ENCODE measurements at regions not wholly inside any gene's neighbourhood (a gene's known extent, or its start where the extent isn't known, plus 50 kb on each side); places are given as distances from the start of the nearest gene placed in this dataset.
A peak's percentile ranks its signal among the peaks of the same experiment; 100 is the strongest.

GRCh38 chr18:65955747-65956146, 204.9 kb downstream of the CDH7 start:
- H3K36me3 ChIP-seq (ENCODE audit: insufficient read depth, low read length): no peaks in the 10 kb centered on the region
- H3K4me1 ChIP-seq (ENCODE audit: insufficient read depth, low read length): peaks cover 5% of the 10 kb centered on the region
- H3K9me3 ChIP-seq (ENCODE audit: low read length): no peaks in the 10 kb centered on the region
- no peak overlapping the region for H3K4me3 ChIP-seq (ENCODE audit: low read length)
- H3K27me3 ChIP-seq (ENCODE audit: insufficient read depth, low read length): no peaks in the 10 kb centered on the region
- H2AFZ ChIP-seq (ENCODE audit: low read depth, low read length): no peak overlapping the region

DNA sequence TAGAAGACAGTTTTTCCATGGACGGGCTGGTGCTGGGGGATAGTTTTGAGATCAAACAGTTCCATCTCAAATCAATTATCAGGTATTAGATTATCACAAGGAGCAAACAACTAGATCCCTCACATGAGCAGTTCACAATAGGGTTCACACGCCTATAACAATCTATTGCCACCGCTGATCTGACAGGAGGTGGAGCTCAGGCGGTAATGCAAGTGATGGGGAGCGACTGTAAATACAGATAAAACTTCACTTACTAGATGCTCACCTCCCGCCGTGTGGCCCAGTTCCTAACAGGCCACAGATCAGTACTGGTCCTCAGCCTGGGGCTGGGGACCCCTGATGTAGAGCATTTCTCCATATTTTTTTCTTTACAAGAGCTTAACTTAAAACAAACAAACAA, 203.6 kb downstream of the CDH7 start:
- Histone ChIP-seq H3K36me3 (ENCODE audit: insufficient read depth, low read length) (no peaks in the 10 kb centered on the region), H2AFZ (ENCODE audit: low read depth, low read length) (no peak overlapping the region), H3K4me3 (ENCODE audit: low read length) (no peak overlapping the region), H3K27me3 (ENCODE audit: insufficient read depth, low read length) (no peaks in the 10 kb centered on the region), H3K4me1 (ENCODE audit: insufficient read depth, low read length) (peaks cover 5% of the 10 kb centered on the region), H3K9me3 (ENCODE audit: low read length) (no peaks in the 10 kb centered on the region)

DNA sequence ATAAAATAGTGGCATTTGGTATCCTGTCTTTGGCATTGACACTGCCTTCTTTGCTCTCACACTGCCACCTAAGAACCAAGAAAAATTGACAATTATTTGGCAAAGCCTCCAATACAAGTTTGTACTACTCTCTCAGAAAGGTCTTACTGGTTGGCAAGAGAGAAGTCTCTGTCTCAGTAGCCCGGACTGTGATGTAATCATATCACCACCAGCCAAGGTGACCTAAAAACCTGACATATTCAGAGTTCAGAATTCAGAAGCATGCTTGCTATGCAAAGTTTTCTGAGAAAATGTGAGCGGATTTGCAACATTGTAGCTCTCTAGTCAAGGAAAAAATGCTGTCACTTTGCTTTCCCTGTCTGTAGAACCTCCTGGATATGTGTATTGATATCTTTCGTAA, 196.0 kb downstream of the CDH7 start:
- no peaks in the 10 kb centered on the region for H3K36me3 ChIP-seq (ENCODE audit: insufficient read depth, low read length)
- peaks cover 14% of the 10 kb centered on the region for H3K4me1 ChIP-seq (ENCODE audit: insufficient read depth, low read length)
- H3K27me3 ChIP-seq (ENCODE audit: insufficient read depth, low read length): no peaks in the 10 kb centered on the region
- no peak overlapping the region for H3K4me3 ChIP-seq (ENCODE audit: low read length)
- H3K9me3 ChIP-seq (ENCODE audit: low read length): no peaks in the 10 kb centered on the region
- no peak overlapping the region for H2AFZ ChIP-seq (ENCODE audit: low read depth, low read length)

DNA sequence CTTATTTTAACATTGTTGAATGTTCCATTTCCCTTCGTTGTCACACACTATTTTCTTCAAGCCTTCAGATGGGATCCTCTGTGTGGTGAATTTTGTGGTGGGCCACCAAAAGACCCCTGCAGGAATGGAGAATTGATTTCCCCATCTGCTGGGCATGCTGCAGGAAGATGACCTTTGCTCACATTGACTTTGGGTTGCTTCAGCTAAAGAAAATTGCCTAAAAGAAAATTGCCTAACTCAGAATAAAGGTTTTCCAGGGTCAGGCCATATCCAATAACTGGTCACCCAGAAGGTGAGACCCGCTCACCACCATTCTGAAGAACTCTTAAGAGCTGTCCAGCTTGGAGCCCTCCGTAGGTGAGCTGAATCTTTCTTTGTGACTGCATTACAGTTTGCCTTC, 192.5 kb downstream of the CDH7 start:
- H2AFZ ChIP-seq (ENCODE audit: low read depth, low read length): peak overlapping the region; percentile 24
- H3K27me3 ChIP-seq (ENCODE audit: insufficient read depth, low read length): no peaks in the 10 kb centered on the region
- H3K9me3 ChIP-seq (ENCODE audit: low read length): no peaks in the 10 kb centered on the region
- no peak overlapping the region for H3K4me3 ChIP-seq (ENCODE audit: low read length)
- peaks cover 14% of the 10 kb centered on the region for H3K4me1 ChIP-seq (ENCODE audit: insufficient read depth, low read length)
- H3K36me3 ChIP-seq (ENCODE audit: insufficient read depth, low read length): no peaks in the 10 kb centered on the region

- peaks cover 14% of the 10 kb centered on the region for H3K4me1 ChIP-seq (ENCODE audit: insufficient read depth, low read length)
- no peaks in the 10 kb centered on the region for H3K36me3 ChIP-seq (ENCODE audit: insufficient read depth, low read length)
- H3K27me3 ChIP-seq (ENCODE audit: insufficient read depth, low read length): no peaks in the 10 kb centered on the region
- no peak overlapping the region for H2AFZ ChIP-seq (ENCODE audit: low read depth, low read length)
- H3K4me3 ChIP-seq (ENCODE audit: low read length): no peak overlapping the region
- H3K9me3 ChIP-seq (ENCODE audit: low read length): no peaks in the 10 kb centered on the region
These were observed 192.0 kb downstream of the CDH7 start for GRCh38 chr18:65942854-65943253.

DNA sequence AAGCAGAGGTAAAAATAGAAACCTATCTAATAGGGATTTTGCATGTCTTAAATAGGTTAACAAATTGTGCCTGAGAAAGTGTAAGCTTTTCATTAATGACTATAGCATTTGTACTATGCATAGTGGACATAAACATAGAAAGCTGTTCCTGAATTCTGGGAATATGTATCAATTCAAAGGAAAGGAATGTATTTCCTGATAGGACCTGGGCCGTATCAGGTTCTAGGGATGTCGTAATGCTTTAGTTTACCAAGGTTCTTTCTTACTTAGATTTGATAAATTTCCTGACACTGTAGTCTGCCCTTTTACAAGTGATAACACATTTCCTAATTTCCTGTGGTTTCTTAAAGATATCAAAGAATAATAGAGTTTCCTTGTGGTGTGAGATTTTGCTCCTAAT, 191.3 kb downstream of the CDH7 start:
- Histone ChIP-seq H2AFZ (ENCODE audit: low read depth, low read length) (no peak overlapping the region), H3K9me3 (ENCODE audit: low read length) (no peaks in the 10 kb centered on the region), H3K36me3 (ENCODE audit: insufficient read depth, low read length) (no peaks in the 10 kb centered on the region), H3K4me3 (ENCODE audit: low read length) (no peak overlapping the region), H3K4me1 (ENCODE audit: insufficient read depth, low read length) (peaks cover 14% of the 10 kb centered on the region), H3K27me3 (ENCODE audit: insufficient read depth, low read length) (no peaks in the 10 kb centered on the region)

DNA sequence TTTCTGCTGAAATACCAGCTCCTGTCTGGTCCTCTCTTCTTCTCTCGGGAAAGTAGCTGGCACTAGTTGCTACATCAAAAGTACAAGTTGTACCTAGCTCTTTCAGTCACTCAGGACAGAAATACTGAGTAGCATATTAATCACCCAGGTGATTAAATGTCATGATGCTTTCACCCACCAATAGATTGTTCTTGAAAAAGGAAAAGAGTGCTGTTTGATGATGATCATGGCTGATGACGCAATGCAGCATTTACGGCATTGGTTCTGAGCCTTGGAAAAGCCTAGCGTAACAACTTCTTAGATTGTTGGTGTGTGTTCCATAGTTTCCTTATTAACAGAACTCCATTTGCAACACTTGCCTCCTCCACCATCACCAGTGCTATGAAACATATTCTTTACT, 190.7 kb downstream of the CDH7 start:
- H3K9me3 ChIP-seq (ENCODE audit: low read length): no peaks in the 10 kb centered on the region
- no peaks in the 10 kb centered on the region for H3K27me3 ChIP-seq (ENCODE audit: insufficient read depth, low read length)
- no peak overlapping the region for H3K4me3 ChIP-seq (ENCODE audit: low read length)
- no peak overlapping the region for H2AFZ ChIP-seq (ENCODE audit: low read depth, low read length)
- no peaks in the 10 kb centered on the region for H3K36me3 ChIP-seq (ENCODE audit: insufficient read depth, low read length)
- peaks cover 14% of the 10 kb centered on the region for H3K4me1 ChIP-seq (ENCODE audit: insufficient read depth, low read length)
